ENCODE measurements at regions not wholly inside any gene's neighbourhood (a gene's known extent, or its start where the extent isn't known, plus 50 kb on each side); places are given as distances from the start of the nearest gene placed in this dataset.

GRCh38 chr1:88341447-88341846 lies 342.6 kb upstream of the PKN2 start:
- no peaks in the 10 kb centered on the region for H4K20me1 ChIP-seq (ENCODE audit: control insufficient read depth, insufficient read depth)
- ChIA-PET RAD21 (ENCODE audit: unreplicated experiment) (no interaction called here), CTCF (no interaction called here), SMC1A (ENCODE audit: uncharacterized antibody, unreplicated experiment) (no interaction called here), POLR2A (no interaction called here)
- no peaks in the 10 kb centered on the region for H3K27me3 ChIP-seq (replicated peaks in 1 of 2; ENCODE audit: control insufficient read depth in 2 of 2, insufficient read depth in 2 of 2, low read length in 1 of 2)
- FAIRE-seq (no peak), DNase-seq (ENCODE audit: low read depth, low spot score) (no peak), ATAC-seq (no peak)
- H3K4me3 ChIP-seq: no peak overlapping the region
- no peak overlapping the region for H3K27ac ChIP-seq (ENCODE audit: control insufficient read depth, insufficient read depth)
- TF ChIP-seq PML (IDR thresholded peaks at IDR 0.05; ENCODE audit: low read length) (no peak), JUNB (IDR thresholded peaks at IDR 0.05) (no peak), KDM1A (IDR thresholded peaks at IDR 0.05; ENCODE audit: borderline replicate concordance) (no peak), BCL3 (IDR thresholded peaks at IDR 0.05; ENCODE audit: borderline replicate concordance, insufficient read depth, low read depth, low read length, poor library complexity, severe bottlenecking) (no peak), POLR2AphosphoS5 (IDR thresholded peaks at IDR 0.05; ENCODE audit: low read length) (no peak), RCOR1 (conservative IDR thresholded peaks at IDR 0.05; ENCODE audit: low read depth, low read length) (no peak), PAX5 (IDR thresholded peaks at IDR 0.05; ENCODE audit: borderline replicate concordance, low read depth, low read length) (no peak), BMI1 (IDR thresholded peaks at IDR 0.05; ENCODE audit: borderline replicate concordance) (no peak), ZNF687 (IDR thresholded peaks at IDR 0.05) (no peak), NFYB (IDR thresholded peaks at IDR 0.05; ENCODE audit: insufficient read depth, low read depth, low read length) (no peak), SUZ12 (IDR thresholded peaks at IDR 0.05; ENCODE audit: unreplicated experiment) (no peak), ZBED1 (IDR thresholded peaks at IDR 0.05; ENCODE audit: borderline replicate concordance) (no peak)
- TF ChIP-seq, protein P1, sequence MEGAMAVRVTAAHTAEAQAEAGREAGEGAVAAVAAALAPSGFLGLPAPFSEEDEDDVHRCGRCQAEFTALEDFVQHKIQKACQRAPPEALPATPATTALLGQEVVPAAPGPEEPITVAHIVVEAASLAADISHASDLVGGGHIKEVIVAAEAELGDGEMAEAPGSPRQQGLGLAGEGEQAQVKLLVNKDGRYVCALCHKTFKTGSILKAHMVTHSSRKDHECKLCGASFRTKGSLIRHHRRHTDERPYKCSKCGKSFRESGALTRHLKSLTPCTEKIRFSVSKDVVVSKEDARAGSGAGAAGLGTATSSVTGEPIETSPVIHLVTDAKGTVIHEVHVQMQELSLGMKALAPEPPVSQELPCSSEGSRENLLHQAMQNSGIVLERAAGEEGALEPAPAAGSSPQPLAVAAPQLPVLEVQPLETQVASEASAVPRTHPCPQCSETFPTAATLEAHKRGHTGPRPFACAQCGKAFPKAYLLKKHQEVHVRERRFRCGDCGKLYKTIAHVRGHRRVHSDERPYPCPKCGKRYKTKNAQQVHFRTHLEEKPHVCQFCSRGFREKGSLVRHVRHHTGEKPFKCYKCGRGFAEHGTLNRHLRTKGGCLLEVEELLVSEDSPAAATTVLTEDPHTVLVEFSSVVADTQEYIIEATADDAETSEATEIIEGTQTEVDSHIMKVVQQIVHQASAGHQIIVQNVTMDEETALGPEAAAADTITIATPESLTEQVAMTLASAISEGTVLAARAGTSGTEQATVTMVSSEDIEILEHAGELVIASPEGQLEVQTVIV (IDR thresholded peaks at IDR 0.05; ENCODE audit: borderline replicate concordance, partially characterized antibody): no peak
- in situ Hi-C loops (cut with MboI): no loop called here
- 42% methylated on average over 5 of the region's 5 CpGs for WGBS (ENCODE audit: insufficient coverage, insufficient replicate concordance, low lambda C conversion rate, missing lambda C conversion rate)
- no TSS peak for BruUV-seq (replicated peaks)
- no peaks in the 10 kb centered on the region for H3K79me2 ChIP-seq (ENCODE audit: control insufficient read depth, insufficient read depth, low read length)
- no peak overlapping the region for H2AFZ ChIP-seq (ENCODE audit: control insufficient read depth, low read depth, low read length)
- H3K36me3 ChIP-seq (ENCODE audit: control insufficient read depth in 2 of 2, insufficient read depth in 2 of 2, low read length in 1 of 2): no peaks in the 10 kb centered on the region
- intact Hi-C loops (cut with micrococcal nuclease; ENCODE audit: unreplicated experiment): loop anchor here (10.0 kb wide), 1 partner anchor 57 kb away; no protein-coding TSS in a partner anchor
- H3K9me3 ChIP-seq (replicated peaks; ENCODE audit: control insufficient read depth, insufficient read depth, low read length): no peaks in the 10 kb centered on the region
- no peaks in the 10 kb centered on the region for H3K4me1 ChIP-seq (ENCODE audit: control insufficient read depth, insufficient read depth, low read length)
- no peak overlapping the region for H3K9ac ChIP-seq (ENCODE audit: control insufficient read depth, insufficient read depth, low read length)
- no peak overlapping the region for H3K4me2 ChIP-seq (ENCODE audit: control insufficient read depth, insufficient read depth)

Measured in GM12878 (cell line).